GM03348 (cell line): ENCODE measurements at regions not wholly inside any gene's neighbourhood (a gene's known extent, or its start where the extent isn't known, plus 50 kb on each side); places are given as distances from the start of the nearest gene placed in this dataset.

Source experiments
- DNase-seq: peaks from one replicate; pipeline ENCODE4 v3.0.0; 2012; ENCODE audit warnings: low spot score

- DNase-seq: no peak
Observed at GRCh38 chr11:29959488-29959887, 57.3 kb downstream of the KCNA4 start.

GRCh38 chr11:29957431-29957830, 59.4 kb downstream of the KCNA4 start:
- no peak for DNase-seq

- no peak for DNase-seq
Observed at GRCh38 chr11:29956076-29956556, 60.7 kb downstream of the KCNA4 start.

- no peak for DNase-seq
Observed at GRCh38 chr11:29943347-29943746, 73.5 kb downstream of the KCNA4 start.

GRCh38 chr11:29937526-29937925, 79.3 kb downstream of the KCNA4 start:
- DNase-seq: no peak

- no peak for DNase-seq
Observed at GRCh38 chr11:29934115-29934638, 82.7 kb downstream of the KCNA4 start.

GRCh38 chr11:29916040-29916439, 100.8 kb downstream of the KCNA4 start:
- no peak for DNase-seq

- no peak for DNase-seq
Observed at GRCh38 chr11:29914203-29914930, 102.5 kb downstream of the KCNA4 start.

- no peak for DNase-seq
Observed at GRCh38 chr11:29913352-29913751, 103.5 kb downstream of the KCNA4 start.

- no peak for DNase-seq
Observed at GRCh38 chr11:29900382-29900781, 116.4 kb downstream of the KCNA4 start.

- DNase-seq: no peak
Observed at GRCh38 chr11:29879560-29879959, 137.3 kb downstream of the KCNA4 start.

GRCh38 chr11:29876192-29876591, 140.6 kb downstream of the KCNA4 start:
- DNase-seq: no peak

- no peak for DNase-seq
Observed at GRCh38 chr11:29847219-29847618, 169.6 kb downstream of the KCNA4 start.

- DNase-seq: no peak
Observed at GRCh38 chr11:29844701-29845379, 172.0 kb downstream of the KCNA4 start.

- no peak for DNase-seq
Observed at GRCh38 chr11:29844031-29844430, 172.8 kb downstream of the KCNA4 start.

- DNase-seq: no peak
Observed at GRCh38 chr11:29842061-29842460, 174.8 kb downstream of the KCNA4 start.

GRCh38 chr11:29826878-29827277, 190.0 kb downstream of the KCNA4 start:
- no peak for DNase-seq

- no peak for DNase-seq
Observed at GRCh38 chr11:29816359-29816758, 200.5 kb downstream of the KCNA4 start.

GRCh38 chr11:29809121-29809520, 207.7 kb downstream of the KCNA4 start:
- DNase-seq: no peak

GRCh38 chr11:29802522-29802921, 214.3 kb downstream of the KCNA4 start:
- no peak for DNase-seq

GRCh38 chr11:29801561-29801960, 215.3 kb downstream of the KCNA4 start:
- DNase-seq: no peak

- DNase-seq: no peak
Observed at GRCh38 chr11:29786092-29786491, 230.7 kb downstream of the KCNA4 start.

GRCh38 chr11:29783506-29783905, 233.3 kb downstream of the KCNA4 start:
- no peak for DNase-seq
